IPS DF 6.9 (cell line): ENCODE measurements at regions not wholly inside any gene's neighbourhood (a gene's known extent, or its start where the extent isn't known, plus 50 kb on each side); places are given as distances from the start of the nearest gene placed in this dataset.
"Not testable (repeated sequence)": the region's sequence is repeated elsewhere in the genome, so short reads cannot be mapped to it uniquely, and the experiment has no call there.

ENCODE experiments used
- DNase-seq: peaks from one replicate; pipeline ENCODE4 v3.0.0-alpha.2; 2013; ENCODE audit warnings: low read depth, low spot score
- H3K27ac ChIP-seq: one replicate; pipeline ENCODE4 v1.5.1; 2013; ENCODE audit warnings: low read length, control low read depth
- H3K27me3 ChIP-seq: 2 replicates; pipeline ENCODE4 v1.6.1; 2013; ENCODE audit warnings: mild to moderate bottlenecking, low read length; ENCODE audit not compliant: control insufficient read depth, insufficient read depth
- H3K36me3 ChIP-seq: 2 replicates; pipeline ENCODE4 v1.6.1; 2013; ENCODE audit warnings: low read length; ENCODE audit not compliant: control insufficient read depth, insufficient read depth
- H3K4me1 ChIP-seq: 2 replicates; pipeline ENCODE4 v1.6.1; 2013; ENCODE audit warnings: low read length; ENCODE audit not compliant: control insufficient read depth, insufficient read depth
- H3K4me3 ChIP-seq: 2 replicates; pipeline ENCODE4 v1.5.1; 2013; ENCODE audit warnings: mild to moderate bottlenecking, low read length
- H3K9me3 ChIP-seq: 2 replicates; pipeline ENCODE4 v1.6.1; 2013; ENCODE audit warnings: low read length, inconsistent platforms; ENCODE audit not compliant: control insufficient read depth, insufficient read depth
- WGBS: extraction: QIAGEN DNeasy Blood & Tissue Kit; methylation state at CpG from one replicate; pipeline ENCODE4 v1.1.7; 2013; ENCODE audit warnings: mixed read lengths, missing lambda C conversion rate; ENCODE audit not compliant: insufficient read length, insufficient coverage; 5-methylcytosine and 5-hydroxymethylcytosine counted together

GRCh38 chr6:153984811-153985210, 54.2 kb upstream of the OPRM1 start:
- WGBS, result no CpG with 5 or more reads among the region's 1 CpG

DNA sequence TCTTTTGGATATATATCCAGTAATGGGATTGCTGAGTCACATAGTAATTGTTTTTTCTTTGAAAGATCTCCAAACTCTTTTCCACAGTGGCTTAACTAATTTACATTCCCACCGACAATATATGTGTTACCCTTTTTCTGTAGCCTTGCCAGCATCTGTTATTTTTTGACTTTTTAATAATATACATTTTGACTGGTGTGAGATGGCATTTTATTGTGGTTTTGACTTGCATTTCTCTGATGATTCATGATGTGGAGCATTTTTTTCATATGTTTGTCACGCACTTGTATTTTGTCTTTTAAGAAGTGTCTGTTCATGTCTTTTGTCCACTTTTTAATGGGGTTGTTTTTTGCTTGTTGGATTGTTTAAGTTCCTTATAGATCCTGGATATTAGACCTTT, 58.9 kb upstream of the OPRM1 start:
- Histone ChIP-seq H3K27me3 (no peaks in the 10 kb centered on the region), H3K27ac (no peak overlapping the region), H3K36me3 (no peaks in the 10 kb centered on the region), H3K4me3 (no peak overlapping the region), H3K4me1 (no peaks in the 10 kb centered on the region), H3K9me3 (no peaks in the 10 kb centered on the region)
- no CpG with 5 or more reads among the region's 2 CpGs for WGBS
- no peak for DNase-seq

More at GRCh38 chr6:153984811-153985210, 54.2 kb upstream of the OPRM1 start:
- Histone ChIP-seq H3K9me3 (no peaks in the 10 kb centered on the region), H3K27ac (no peak overlapping the region), H3K4me3 (no peak overlapping the region), H3K36me3 (no peaks in the 10 kb centered on the region), H3K27me3 (no peaks in the 10 kb centered on the region), H3K4me1 (no peaks in the 10 kb centered on the region)
- DNase-seq, result no peak

- WGBS, result no CpG with 5 or more reads among the region's 26 CpGs
- not testable (repeated sequence) for H3K4me3 ChIP-seq, H3K9me3 ChIP-seq, H3K4me1 ChIP-seq, DNase-seq, H3K27ac ChIP-seq, H3K27me3 ChIP-seq, H3K36me3 ChIP-seq
Measured at GRCh38 chr6:153978911-153979548, 60.0 kb upstream of the OPRM1 start.

GRCh38 chr6:153976921-153977693, 61.9 kb upstream of the OPRM1 start:
- no peaks in the 10 kb centered on the region for H3K36me3 ChIP-seq
- H3K4me1 ChIP-seq, result no peaks in the 10 kb centered on the region
- no peak for DNase-seq
- H3K27me3 ChIP-seq, result no peaks in the 10 kb centered on the region
- H3K9me3 ChIP-seq, result no peaks in the 10 kb centered on the region
- H3K27ac ChIP-seq, result no peak overlapping the region
- no peak overlapping the region for H3K4me3 ChIP-seq
- no CpG with 5 or more reads among the region's 7 CpGs for WGBS

- no CpG with 5 or more reads among the region's 4 CpGs for WGBS
- Histone ChIP-seq H3K27me3 (no peaks in the 10 kb centered on the region), H3K27ac (no peak overlapping the region), H3K4me3 (no peak overlapping the region), H3K4me1 (no peaks in the 10 kb centered on the region), H3K9me3 (no peaks in the 10 kb centered on the region), H3K36me3 (no peaks in the 10 kb centered on the region)
- DNase-seq, result no peak
Measured at GRCh38 chr6:153966001-153966400, 73.0 kb upstream of the OPRM1 start.

DNA sequence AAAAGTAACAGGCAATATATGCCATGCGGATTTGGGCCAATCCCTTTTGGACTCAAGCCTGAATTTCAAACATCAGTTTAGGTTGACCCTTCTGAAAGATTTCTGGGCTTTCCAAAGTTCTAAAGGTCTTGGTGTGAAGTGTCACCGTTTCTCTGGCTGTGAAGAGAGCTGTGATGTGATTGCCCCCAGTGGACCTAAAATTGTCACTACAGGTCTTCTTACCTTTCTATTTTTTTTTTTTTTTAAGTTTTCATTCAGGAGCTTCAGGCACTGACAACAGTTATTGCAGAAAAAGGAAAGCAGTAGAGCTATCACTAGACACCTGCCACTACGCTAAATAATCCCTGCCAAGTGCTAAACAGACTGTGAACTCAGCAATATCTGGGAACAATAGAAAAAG, 75.7 kb upstream of the OPRM1 start:
- Histone ChIP-seq H3K27ac (no peak overlapping the region), H3K4me1 (no peaks in the 10 kb centered on the region; the same call in 1 of the 2 replicates), H3K9me3 (no peaks in the 10 kb centered on the region), H3K4me3 (no peak overlapping the region), H3K36me3 (no peaks in the 10 kb centered on the region), H3K27me3 (no peaks in the 10 kb centered on the region)
- no CpG with 5 or more reads among the region's 3 CpGs for WGBS
- DNase-seq, result no peak

DNA sequence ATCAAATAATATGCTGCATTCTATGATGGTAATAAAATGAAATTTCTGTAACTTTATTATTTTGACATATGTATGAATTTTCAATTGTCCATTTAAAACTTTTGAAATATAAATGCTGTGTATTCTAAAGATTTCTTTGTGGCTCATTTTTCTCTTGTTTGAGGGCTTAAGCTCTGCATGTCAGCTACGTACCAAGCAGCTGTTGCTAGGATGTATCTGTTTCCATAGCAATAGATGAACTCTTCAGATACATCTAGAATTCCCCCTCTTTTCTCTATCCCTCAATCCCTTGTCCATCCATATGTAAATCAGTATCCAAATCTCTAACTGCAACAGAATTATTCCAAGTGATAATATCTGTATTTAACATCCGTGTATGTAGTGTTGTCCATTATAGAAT, 76.5 kb upstream of the OPRM1 start:
- no peak for DNase-seq
- no peaks in the 10 kb centered on the region; the same call in 1 of the 2 replicates for H3K4me1 ChIP-seq
- no CpG with 5 or more reads among the region's 2 CpGs for WGBS
- no peaks in the 10 kb centered on the region for H3K36me3 ChIP-seq
- no peaks in the 10 kb centered on the region for H3K27me3 ChIP-seq
- no peak overlapping the region for H3K4me3 ChIP-seq
- H3K9me3 ChIP-seq, result no peaks in the 10 kb centered on the region
- no peak overlapping the region for H3K27ac ChIP-seq

GRCh38 chr6:153960741-153961140, 78.3 kb upstream of the OPRM1 start:
- no peaks in the 10 kb centered on the region for H3K36me3 ChIP-seq
- H3K27me3 ChIP-seq, result no peaks in the 10 kb centered on the region
- H3K4me3 ChIP-seq, result no peak overlapping the region
- H3K27ac ChIP-seq, result no peak overlapping the region
- no CpG with 5 or more reads among the region's 1 CpG for WGBS
- DNase-seq, result no peak
- no peaks in the 10 kb centered on the region; the same call in 1 of the 2 replicates for H3K4me1 ChIP-seq
- no peaks in the 10 kb centered on the region for H3K9me3 ChIP-seq

DNA sequence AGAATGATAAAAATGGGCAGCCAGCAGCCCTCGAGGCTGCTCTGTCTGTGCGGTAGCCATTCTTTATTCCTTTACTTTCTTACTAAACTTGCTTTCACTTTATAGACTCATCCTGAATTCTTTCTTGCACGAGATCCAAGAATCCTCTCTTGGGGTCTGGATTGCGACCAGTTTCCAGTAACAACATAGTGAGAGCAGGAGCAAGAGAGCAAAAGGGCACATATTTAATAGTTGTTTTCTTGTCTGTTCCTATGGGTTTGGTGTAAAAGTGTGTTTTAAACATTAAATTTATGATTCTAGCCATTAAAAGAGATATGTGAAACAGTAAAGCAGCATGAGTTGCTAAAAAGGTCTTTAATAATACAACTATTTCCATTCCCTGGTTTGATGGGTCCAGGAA, 78.8 kb upstream of the OPRM1 start:
- no peak overlapping the region for H3K27ac ChIP-seq
- no peaks in the 10 kb centered on the region for H3K27me3 ChIP-seq
- WGBS, result no CpG with 5 or more reads among the region's 4 CpGs
- DNase-seq, result no peak
- no peaks in the 10 kb centered on the region for H3K36me3 ChIP-seq
- H3K4me3 ChIP-seq, result no peak overlapping the region
- no peaks in the 10 kb centered on the region for H3K9me3 ChIP-seq
- no peaks in the 10 kb centered on the region; the same call in 1 of the 2 replicates for H3K4me1 ChIP-seq

DNA sequence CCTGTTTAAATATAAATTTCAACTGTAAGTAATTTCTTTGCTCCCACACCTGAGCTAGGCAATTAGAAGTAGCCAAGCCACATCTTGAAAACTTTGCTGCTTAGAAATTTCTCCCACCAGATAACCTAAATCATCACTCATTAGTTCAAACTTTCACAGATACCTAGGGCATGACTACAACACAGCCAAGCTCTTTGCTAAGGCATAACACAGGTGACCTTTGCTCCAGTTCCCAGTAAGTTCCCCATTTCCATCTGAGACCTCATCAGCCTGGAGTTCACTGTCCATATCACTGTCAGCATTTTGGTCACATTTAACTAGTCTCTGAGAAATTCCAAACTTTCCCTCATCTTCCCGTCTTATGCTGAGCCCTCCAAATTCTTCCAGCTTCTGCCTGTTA, 79.8 kb upstream of the OPRM1 start:
- Histone ChIP-seq H3K27me3 (no peaks in the 10 kb centered on the region), H3K4me1 (no peaks in the 10 kb centered on the region; the same call in 1 of the 2 replicates), H3K27ac (no peak overlapping the region), H3K4me3 (no peak overlapping the region), H3K36me3 (no peaks in the 10 kb centered on the region), H3K9me3 (no peaks in the 10 kb centered on the region)
- no CpG with 5 or more reads among the region's 1 CpG for WGBS
- DNase-seq, result no peak
